HUES64 (cell line): ENCODE measurements at regions not wholly inside any gene's neighbourhood (a gene's known extent, or its start where the extent isn't known, plus 50 kb on each side); places are given as distances from the start of the nearest gene placed in this dataset.

Source experiments
- H3K27ac ChIP-seq: 2 replicates; pipeline ENCODE4 v1.7.0; 2013; ENCODE audit warnings: low read depth, low read length, inconsistent platforms
- H3K27me3 ChIP-seq: 2 replicates; pipeline ENCODE4 v1.6.1; 2013; ENCODE audit warnings: mild to moderate bottlenecking, low read length; ENCODE audit not compliant: insufficient read depth
- H3K36me3 ChIP-seq: 2 replicates; pipeline ENCODE4 v1.6.1; 2013; ENCODE audit warnings: mild to moderate bottlenecking, low read length; ENCODE audit not compliant: insufficient read depth
- H3K4me1 ChIP-seq: 2 replicates; pipeline ENCODE4 v1.6.1; 2013; ENCODE audit warnings: mild to moderate bottlenecking, low read length, moderate library complexity; ENCODE audit not compliant: insufficient read depth
- H3K4me3 ChIP-seq: 2 replicates; pipeline ENCODE4 v1.5.1; 2013; ENCODE audit warnings: mild to moderate bottlenecking, low read length, moderate library complexity
- H3K9ac ChIP-seq: 2 replicates; pipeline ENCODE4 v1.6.1; 2013; ENCODE audit warnings: mild to moderate bottlenecking, low read depth, low read length
- H3K9me3 ChIP-seq: 2 replicates; pipeline ENCODE4 v1.6.1; 2013; ENCODE audit warnings: low read depth, low read length; ENCODE audit not compliant: insufficient read depth
- WGBS: fragments of 150-250, 120-280 bp; methylation state at CpG from one replicate; pipeline ENCODE4 v1.1.7; 2013; ENCODE audit warnings: missing lambda C conversion rate; 5-methylcytosine and 5-hydroxymethylcytosine counted together

DNA sequence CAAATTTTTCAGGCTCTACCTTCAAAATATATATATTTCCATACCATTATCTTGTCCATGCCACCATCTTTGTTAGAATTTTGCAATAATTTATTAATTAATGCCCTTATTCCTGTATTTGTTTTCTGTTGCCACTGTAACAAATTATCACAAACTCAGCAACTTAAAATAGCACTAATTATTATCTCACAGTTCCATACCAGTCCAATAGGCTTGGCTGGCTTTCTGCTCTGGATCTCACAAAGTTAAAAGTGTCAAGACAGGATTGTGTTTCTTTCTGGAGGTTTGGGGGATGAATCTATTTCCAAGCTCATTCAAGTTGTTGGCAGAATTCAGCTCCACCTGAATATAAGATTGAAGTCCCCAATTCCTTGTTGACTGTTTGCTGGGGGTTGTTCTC is 58.6 kb upstream of the SLC38A4 start:
- H3K27me3 ChIP-seq: no peaks in the 10 kb centered on the region
- no peak overlapping the region for H3K4me3 ChIP-seq
- no peaks in the 10 kb centered on the region for H3K36me3 ChIP-seq
- no peaks in the 10 kb centered on the region for H3K9me3 ChIP-seq
- no peaks in the 10 kb centered on the region for H3K4me1 ChIP-seq
- no peak overlapping the region for H3K9ac ChIP-seq
- no peak overlapping the region for H3K27ac ChIP-seq

DNA sequence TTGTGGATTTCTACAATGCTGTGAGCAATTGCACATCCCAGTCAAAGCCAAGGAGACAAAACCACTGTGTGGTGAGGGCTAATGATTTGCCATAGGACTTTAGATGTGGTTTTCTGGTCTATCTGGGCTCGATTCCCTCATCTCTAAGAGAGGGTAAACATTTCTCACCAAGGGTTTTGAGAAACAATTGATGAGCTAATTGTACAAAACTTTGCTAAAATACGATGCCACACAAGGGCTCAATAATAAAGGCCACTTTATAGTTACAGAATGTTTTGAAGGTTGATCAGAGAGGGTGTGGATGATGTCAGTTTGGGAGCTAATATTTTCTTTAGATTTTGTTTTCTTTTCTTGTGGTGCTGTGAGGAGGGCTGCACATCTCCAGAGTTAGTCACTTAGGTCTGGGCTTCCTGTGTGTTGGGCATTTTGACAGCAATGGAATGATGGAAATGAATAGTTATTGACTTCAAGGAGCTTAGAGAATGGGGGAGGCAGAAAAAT is 60.8 kb upstream of the SLC38A4 start:
- Histone ChIP-seq H3K4me3 (no peak overlapping the region), H3K27ac (no peak overlapping the region), H3K9ac (no peak overlapping the region), H3K9me3 (no peaks in the 10 kb centered on the region), H3K27me3 (no peaks in the 10 kb centered on the region), H3K4me1 (no peaks in the 10 kb centered on the region), H3K36me3 (no peaks in the 10 kb centered on the region)
- WGBS: 86% methylated on average over 2 of the region's 2 CpGs

DNA sequence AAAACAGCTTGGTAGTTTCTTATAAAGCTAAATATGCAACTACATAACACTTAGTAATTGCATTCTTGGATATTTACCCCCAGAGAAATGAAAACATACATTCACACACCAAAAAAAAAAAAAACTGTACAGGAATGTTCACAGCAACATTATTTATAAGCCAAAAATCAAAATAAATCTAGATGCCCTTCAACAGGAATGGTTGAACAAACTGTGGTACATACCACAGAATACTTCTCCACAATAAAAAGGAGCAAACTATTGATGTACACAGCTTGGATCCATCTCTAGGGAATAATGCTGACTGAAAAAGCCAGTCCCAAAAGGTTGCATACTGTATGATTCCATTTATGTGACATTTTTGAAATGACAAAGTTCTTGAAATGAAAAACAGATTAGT is 62.1 kb upstream of the SLC38A4 start:
- H3K27me3 ChIP-seq: no peaks in the 10 kb centered on the region
- no peaks in the 10 kb centered on the region for H3K4me1 ChIP-seq
- H3K36me3 ChIP-seq: no peaks in the 10 kb centered on the region
- H3K27ac ChIP-seq: no peak overlapping the region
- no peak overlapping the region for H3K4me3 ChIP-seq
- H3K9ac ChIP-seq: no peak overlapping the region
- no peaks in the 10 kb centered on the region for H3K9me3 ChIP-seq

DNA sequence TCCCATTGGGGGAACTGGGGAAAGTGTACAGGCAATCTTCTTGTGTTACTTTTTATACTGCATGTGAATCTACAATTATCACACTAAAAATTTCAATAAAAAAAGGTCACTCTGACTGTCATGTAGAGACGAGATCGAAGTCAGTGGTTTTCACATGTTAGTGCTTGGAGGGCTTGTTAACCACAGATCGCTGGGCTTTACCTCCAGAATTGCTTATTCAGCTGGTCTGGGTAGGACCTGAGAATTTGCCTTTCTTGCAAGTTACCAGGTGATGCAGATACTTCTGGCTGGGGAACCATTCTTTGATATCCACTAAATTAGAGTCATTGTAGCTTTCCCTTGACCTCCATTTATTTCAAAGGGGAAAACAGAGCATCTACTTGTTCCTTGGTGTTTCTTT is 62.8 kb upstream of the SLC38A4 start:
- no peaks in the 10 kb centered on the region for H3K4me1 ChIP-seq
- H3K27me3 ChIP-seq: no peaks in the 10 kb centered on the region
- no peak overlapping the region for H3K9ac ChIP-seq
- H3K27ac ChIP-seq: no peak overlapping the region
- no peaks in the 10 kb centered on the region for H3K36me3 ChIP-seq
- no peak overlapping the region for H3K4me3 ChIP-seq
- no peaks in the 10 kb centered on the region for H3K9me3 ChIP-seq
- WGBS: 96% methylated on average over 3 of the region's 3 CpGs

DNA sequence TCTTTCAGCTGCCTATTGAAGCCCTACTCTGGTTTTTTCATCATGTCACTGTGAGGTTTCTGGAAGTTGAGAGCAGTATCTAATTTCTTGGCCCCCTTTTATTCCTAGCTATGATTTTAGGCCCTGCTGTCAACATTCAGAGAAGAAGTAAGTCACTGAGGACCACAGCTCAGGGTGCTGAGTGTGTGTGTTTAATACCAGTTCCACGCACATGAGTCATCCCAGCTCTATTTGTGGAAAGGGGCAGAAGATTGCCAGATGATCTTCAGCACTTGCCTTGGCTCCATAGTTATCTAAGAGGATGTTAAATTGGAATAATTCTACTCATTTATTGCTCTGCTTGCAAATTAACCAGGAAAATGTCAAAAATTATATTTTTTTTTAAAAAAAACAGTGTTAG is 65.5 kb upstream of the SLC38A4 start:
- H3K4me1 ChIP-seq: no peaks in the 10 kb centered on the region
- H3K27me3 ChIP-seq: no peaks in the 10 kb centered on the region
- no peak overlapping the region for H3K4me3 ChIP-seq
- H3K9ac ChIP-seq: no peak overlapping the region
- WGBS: 93% methylated on average over 1 of the region's 1 CpG
- H3K9me3 ChIP-seq: no peaks in the 10 kb centered on the region
- H3K36me3 ChIP-seq: no peaks in the 10 kb centered on the region
- no peak overlapping the region for H3K27ac ChIP-seq

DNA sequence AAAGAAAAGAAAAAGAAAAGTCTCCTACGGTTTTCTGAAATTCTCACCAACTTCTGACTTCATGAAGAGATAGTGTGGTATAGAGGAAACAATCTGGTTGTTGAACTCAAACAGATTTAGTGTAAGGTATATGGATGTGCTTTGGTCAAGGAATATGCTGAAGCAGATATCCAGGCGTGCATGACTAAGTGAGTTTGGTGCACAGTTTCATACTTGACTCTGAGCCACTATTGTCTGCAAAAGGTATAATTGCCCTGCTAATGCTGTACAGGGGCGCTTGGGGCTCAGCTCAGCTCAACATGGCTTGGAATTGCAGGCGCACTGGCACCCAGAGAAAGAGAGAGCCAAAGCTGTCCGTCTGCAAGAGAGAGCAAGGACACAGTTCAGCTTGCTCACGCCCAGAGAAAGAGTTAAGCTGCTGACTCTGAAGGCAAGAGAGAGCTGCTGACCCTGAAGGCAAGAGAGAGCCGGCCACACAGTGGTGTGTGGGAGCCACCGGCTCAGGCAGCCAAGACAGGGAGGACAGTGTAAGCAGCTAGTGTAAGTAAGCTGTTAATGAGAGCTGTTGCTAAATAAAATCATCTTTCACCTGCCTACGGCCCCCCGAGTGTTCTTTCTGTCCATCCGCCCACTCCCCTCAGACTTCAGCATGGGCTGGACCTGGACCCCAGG is 66.4 kb upstream of the SLC38A4 start:
- Histone ChIP-seq H3K9me3 (no peaks in the 10 kb centered on the region), H3K9ac (no peak overlapping the region), H3K36me3 (no peaks in the 10 kb centered on the region), H3K4me1 (no peaks in the 10 kb centered on the region), H3K27me3 (no peaks in the 10 kb centered on the region), H3K4me3 (no peak overlapping the region), H3K27ac (no peak overlapping the region)
- WGBS: 93% methylated on average over 11 of the region's 11 CpGs

DNA sequence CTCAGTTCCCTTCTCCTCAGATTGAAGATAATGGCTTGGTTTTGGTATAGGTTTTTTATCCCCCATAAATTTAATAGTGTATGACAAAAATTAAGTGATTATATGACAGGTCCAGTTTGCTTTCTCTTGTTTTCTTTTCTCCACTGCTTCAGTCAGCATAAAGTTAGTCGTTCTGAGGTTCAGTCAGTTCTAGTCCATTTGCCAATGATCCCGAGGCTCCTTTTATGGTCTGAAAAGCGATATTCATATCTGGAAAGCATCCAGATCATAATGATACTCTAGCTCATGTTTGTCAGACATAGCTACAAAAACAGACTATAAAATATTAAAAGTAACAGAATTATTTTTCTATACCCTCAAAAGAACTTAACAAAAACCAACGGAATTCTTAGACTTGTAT is 67.1 kb upstream of the SLC38A4 start:
- H3K36me3 ChIP-seq: no peaks in the 10 kb centered on the region
- H3K27me3 ChIP-seq: no peaks in the 10 kb centered on the region
- H3K9ac ChIP-seq: no peak overlapping the region
- H3K4me3 ChIP-seq: no peak overlapping the region
- H3K27ac ChIP-seq: no peak overlapping the region
- H3K4me1 ChIP-seq: no peaks in the 10 kb centered on the region
- WGBS: 93% methylated on average over 3 of the region's 4 CpGs
- H3K9me3 ChIP-seq: no peaks in the 10 kb centered on the region

DNA sequence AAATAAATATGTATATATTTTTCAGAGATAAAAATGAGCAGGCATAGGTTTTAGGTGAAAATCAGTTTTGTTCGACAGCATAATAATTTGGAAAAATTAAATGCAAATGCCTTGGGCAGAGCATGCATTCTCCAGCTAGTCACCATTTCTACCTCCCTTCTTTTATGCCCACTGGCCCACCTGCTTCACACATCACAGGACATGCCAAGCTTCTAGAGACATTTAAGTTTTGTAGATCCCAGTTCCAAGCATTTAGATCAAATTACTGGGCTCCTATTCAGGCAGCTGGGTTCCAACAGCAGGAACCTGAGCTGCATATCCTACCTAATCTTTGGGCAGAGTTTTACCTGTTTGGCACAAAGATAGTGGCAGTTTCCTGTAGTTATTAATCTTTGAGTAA is 67.6 kb upstream of the SLC38A4 start:
- no peaks in the 10 kb centered on the region for H3K27me3 ChIP-seq
- no peaks in the 10 kb centered on the region for H3K9me3 ChIP-seq
- H3K27ac ChIP-seq: no peak overlapping the region
- H3K4me1 ChIP-seq: no peaks in the 10 kb centered on the region
- no peaks in the 10 kb centered on the region for H3K36me3 ChIP-seq
- 91% methylated on average over 1 of the region's 1 CpG for WGBS
- no peak overlapping the region for H3K9ac ChIP-seq
- H3K4me3 ChIP-seq: no peak overlapping the region

DNA sequence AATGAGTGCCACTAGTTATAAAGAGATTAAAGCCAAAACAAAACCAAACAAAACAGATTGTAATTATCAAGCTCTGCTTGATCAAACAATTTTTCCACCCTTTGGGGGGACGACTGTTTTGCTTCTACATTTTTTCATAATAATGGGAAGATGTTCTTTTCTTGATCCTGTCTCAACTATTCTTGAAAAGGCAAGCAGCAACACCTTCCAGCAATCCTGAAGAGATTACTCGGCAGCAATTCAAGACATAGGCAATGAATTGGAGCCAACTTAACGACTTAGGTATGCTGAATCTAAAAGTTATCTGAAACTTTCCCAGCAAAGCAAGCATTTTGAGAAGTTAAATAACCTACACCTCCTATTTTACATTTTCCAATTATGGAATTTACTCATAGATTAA is 69.9 kb upstream of the SLC38A4 start:
- 95% methylated on average over 2 of the region's 3 CpGs for WGBS
- no peaks in the 10 kb centered on the region for H3K27me3 ChIP-seq

DNA sequence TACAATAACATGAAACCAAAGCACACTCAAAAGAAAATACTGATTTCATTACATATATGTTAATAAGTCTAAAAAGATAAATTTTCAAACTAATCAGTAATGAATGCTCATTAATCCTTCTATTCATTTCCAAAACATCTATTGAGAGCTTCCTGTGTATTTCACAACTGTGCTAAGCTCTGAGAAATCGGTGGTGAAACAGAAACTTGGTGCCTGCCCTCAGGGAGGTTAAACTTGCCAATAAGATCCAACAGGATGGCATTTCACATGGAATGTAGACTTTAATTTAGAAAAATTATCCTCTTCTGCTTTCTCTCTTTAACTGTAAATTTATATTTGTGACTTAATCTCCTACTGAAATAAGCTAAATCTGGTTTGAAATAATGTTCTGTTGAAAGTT is 70.9 kb upstream of the SLC38A4 start:
- no peak overlapping the region for H3K27ac ChIP-seq
- H3K4me3 ChIP-seq: no peak overlapping the region
- H3K27me3 ChIP-seq: no peaks in the 10 kb centered on the region
- H3K9ac ChIP-seq: no peak overlapping the region
- H3K36me3 ChIP-seq: no peaks in the 10 kb centered on the region
- H3K4me1 ChIP-seq: no peaks in the 10 kb centered on the region
- 0% methylated on average over 1 of the region's 1 CpG for WGBS
- H3K9me3 ChIP-seq: no peaks in the 10 kb centered on the region

More for the DNA sequence above, 69.9 kb upstream of the SLC38A4 start:
- no peak overlapping the region for H3K27ac ChIP-seq
- no peaks in the 10 kb centered on the region for H3K4me1 ChIP-seq
- no peaks in the 10 kb centered on the region for H3K9me3 ChIP-seq
- H3K9ac ChIP-seq: no peak overlapping the region
- H3K36me3 ChIP-seq: no peaks in the 10 kb centered on the region
- H3K4me3 ChIP-seq: no peak overlapping the region

DNA sequence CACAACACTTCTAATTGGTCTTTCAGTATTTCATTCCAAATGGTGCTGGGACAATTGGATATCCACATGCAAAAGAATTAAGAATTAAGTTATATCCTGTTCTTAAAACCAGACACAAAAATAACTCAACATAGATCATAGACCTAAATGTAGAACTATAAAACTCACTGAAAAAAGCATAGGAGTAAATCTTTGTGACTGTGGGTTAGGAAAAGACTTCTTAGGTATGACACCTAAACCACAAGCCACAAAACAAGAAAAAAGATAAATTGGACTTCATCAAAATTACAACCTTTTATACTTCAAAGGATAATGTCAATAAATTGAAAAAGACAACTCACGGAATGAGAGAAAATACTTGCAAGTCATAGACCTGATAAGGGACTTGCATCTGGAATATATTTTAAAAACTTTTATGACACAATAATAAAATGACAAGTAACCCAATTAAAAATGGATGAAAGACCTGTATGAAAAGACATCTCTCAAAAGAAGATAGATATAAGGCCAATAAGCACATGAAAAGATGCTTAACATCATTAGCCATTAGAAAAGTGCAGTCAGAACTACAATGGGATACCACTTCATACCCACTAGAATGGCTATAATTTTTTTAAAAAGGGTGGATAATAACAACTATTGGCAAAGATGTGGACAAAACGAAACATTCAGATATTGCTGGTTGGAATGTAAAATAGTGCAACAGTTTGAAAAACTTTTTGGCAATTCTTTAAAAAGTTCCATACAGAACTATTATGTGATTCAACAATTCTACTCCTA is 72.5 kb upstream of the SLC38A4 start:
- 60% methylated on average over 1 of the region's 2 CpGs for WGBS
- Histone ChIP-seq H3K27ac (no peak overlapping the region), H3K4me1 (no peaks in the 10 kb centered on the region), H3K9me3 (no peaks in the 10 kb centered on the region), H3K9ac (no peak overlapping the region), H3K36me3 (no peaks in the 10 kb centered on the region), H3K4me3 (no peak overlapping the region), H3K27me3 (no peaks in the 10 kb centered on the region)
